Mesendoderm (in vitro differentiated cells): ENCODE measurements at regions not wholly inside any gene's neighbourhood (a gene's known extent, or its start where the extent isn't known, plus 50 kb on each side); places are given as distances from the start of the nearest gene placed in this dataset.

ENCODE experiments used
- DNase-seq: peaks from one replicate; pipeline ENCODE4 v3.0.0; 2013
- H2AK5ac ChIP-seq: 2 replicates; pipeline ENCODE4 v1.6.1; 2013; ENCODE audit warnings: low read length, inconsistent platforms
- H2BK120ac ChIP-seq: 2 replicates; pipeline ENCODE4 v1.6.1; 2013; ENCODE audit warnings: low read depth, mild to moderate bottlenecking, low read length, moderate library complexity, mixed read lengths
- H2BK15ac ChIP-seq: replicated peaks from 2 replicates; pipeline ENCODE4 v1.6.1; 2013; ENCODE audit warnings: low read depth, mild to moderate bottlenecking, moderate library complexity
- H2BK5ac ChIP-seq: 2 replicates; pipeline ENCODE4 v1.6.1; 2013; ENCODE audit warnings: low read length, inconsistent platforms
- H3K18ac ChIP-seq: 2 replicates; pipeline ENCODE4 v1.6.1; 2013; ENCODE audit warnings: mild to moderate bottlenecking, low read length, mixed read lengths
- H3K23ac ChIP-seq: one replicate; pipeline ENCODE4 v1.6.1; 2013; ENCODE audit warnings: low read length
- H3K27ac ChIP-seq: 2 replicates; pipeline ENCODE4 v1.5.1; 2013; ENCODE audit warnings: low read depth, mild to moderate bottlenecking, inconsistent platforms, low read length, moderate library complexity
- H3K27me3 ChIP-seq: 2 replicates; pipeline ENCODE4 v1.6.1; 2013; ENCODE audit warnings: low read length, control low read depth, mild to moderate bottlenecking, inconsistent platforms; ENCODE audit not compliant: insufficient read depth, poor library complexity
- H3K36me3 ChIP-seq: 2 replicates; pipeline ENCODE4 v1.6.1; 2013; ENCODE audit warnings: low read length, inconsistent platforms; ENCODE audit not compliant: control insufficient read depth, insufficient read depth
- H3K4ac ChIP-seq: one replicate; pipeline ENCODE4 v1.6.1; 2013; ENCODE audit warnings: low read depth, mild to moderate bottlenecking, low read length, moderate library complexity
- H3K4me1 ChIP-seq: 2 replicates; pipeline ENCODE4 v1.6.1; 2013; ENCODE audit warnings: low read depth, low read length, inconsistent platforms; ENCODE audit not compliant: control insufficient read depth
- H3K4me2 ChIP-seq: 2 replicates; pipeline ENCODE4 v1.6.1; 2013; ENCODE audit warnings: low read length
- H3K4me3 ChIP-seq: 2 replicates; pipeline ENCODE4 v1.5.1; 2013; ENCODE audit warnings: mild to moderate bottlenecking, low read length
- H3K56ac ChIP-seq: one replicate; pipeline ENCODE4 v1.6.1; 2013; ENCODE audit warnings: low read length
- H3K79me1 ChIP-seq: 2 replicates; pipeline ENCODE4 v1.6.1; 2013; ENCODE audit warnings: low read length, inconsistent platforms
- H3K79me2 ChIP-seq: 2 replicates; pipeline ENCODE4 v1.6.1; 2013; ENCODE audit warnings: mild to moderate bottlenecking, low read length; ENCODE audit not compliant: control insufficient read depth, insufficient read depth
- H3K9ac ChIP-seq: 2 replicates; pipeline ENCODE4 v1.6.1; 2013; ENCODE audit warnings: low read length, inconsistent platforms
- H4K5ac ChIP-seq: one replicate; pipeline ENCODE4 v1.6.1; 2013; ENCODE audit warnings: low read length
- H4K8ac ChIP-seq: one replicate; pipeline ENCODE4 v1.6.1; 2013; ENCODE audit warnings: low read depth, mild to moderate bottlenecking, control low read depth, low read length, moderate library complexity
- WGBS: extraction: QIAGEN DNeasy Blood & Tissue Kit; methylation state at CpG from one replicate; pipeline ENCODE4 v1.1.7; 2013; ENCODE audit warnings: low lambda C conversion rate, missing lambda C conversion rate; ENCODE audit not compliant: insufficient coverage; ENCODE audit errors: extremely low coverage; 5-methylcytosine and 5-hydroxymethylcytosine counted together

DNA sequence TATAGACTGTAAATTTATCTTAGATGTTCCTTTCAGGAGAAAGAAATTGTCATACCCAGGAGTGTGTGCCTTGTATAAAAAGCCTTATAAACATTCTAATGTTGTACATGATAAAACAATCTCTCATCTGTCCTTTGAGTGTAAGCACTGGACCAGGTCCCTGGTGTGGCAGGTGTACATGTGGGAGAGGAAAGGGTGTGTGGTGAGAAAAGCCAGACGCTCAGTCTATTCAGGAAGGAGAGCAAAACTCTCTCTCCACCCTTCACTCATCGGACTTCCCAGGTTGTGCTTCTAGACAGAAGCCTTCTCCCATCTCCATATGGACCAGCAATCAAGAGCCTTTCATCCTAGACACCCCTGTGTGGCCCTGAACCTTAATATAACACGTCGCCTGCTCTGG lies 154.2 kb downstream of the ESM1 start:
- Histone ChIP-seq H4K5ac (no peak overlapping the region), H3K79me1 (no peaks in the 10 kb centered on the region), H2BK15ac (no peak overlapping the region), H2AK5ac (no peak overlapping the region), H3K4ac (no peak overlapping the region), H3K9ac (no peak overlapping the region), H2BK120ac (no peak overlapping the region), H3K27me3 (no peaks in the 10 kb centered on the region), H3K36me3 (no peaks in the 10 kb centered on the region), H3K4me3 (no peak overlapping the region), H3K18ac (no peak overlapping the region), H3K4me2 (no peak overlapping the region), H3K23ac (no peak overlapping the region), H4K8ac (no peak overlapping the region), H3K27ac (no peak overlapping the region), H3K79me2 (no peaks in the 10 kb centered on the region), H3K56ac (no peak overlapping the region), H3K4me1 (peaks cover 2% of the 10 kb centered on the region), H2BK5ac (no peak overlapping the region)
- WGBS: no CpG with 5 or more reads among the region's 4 CpGs
- no peak for DNase-seq

DNA sequence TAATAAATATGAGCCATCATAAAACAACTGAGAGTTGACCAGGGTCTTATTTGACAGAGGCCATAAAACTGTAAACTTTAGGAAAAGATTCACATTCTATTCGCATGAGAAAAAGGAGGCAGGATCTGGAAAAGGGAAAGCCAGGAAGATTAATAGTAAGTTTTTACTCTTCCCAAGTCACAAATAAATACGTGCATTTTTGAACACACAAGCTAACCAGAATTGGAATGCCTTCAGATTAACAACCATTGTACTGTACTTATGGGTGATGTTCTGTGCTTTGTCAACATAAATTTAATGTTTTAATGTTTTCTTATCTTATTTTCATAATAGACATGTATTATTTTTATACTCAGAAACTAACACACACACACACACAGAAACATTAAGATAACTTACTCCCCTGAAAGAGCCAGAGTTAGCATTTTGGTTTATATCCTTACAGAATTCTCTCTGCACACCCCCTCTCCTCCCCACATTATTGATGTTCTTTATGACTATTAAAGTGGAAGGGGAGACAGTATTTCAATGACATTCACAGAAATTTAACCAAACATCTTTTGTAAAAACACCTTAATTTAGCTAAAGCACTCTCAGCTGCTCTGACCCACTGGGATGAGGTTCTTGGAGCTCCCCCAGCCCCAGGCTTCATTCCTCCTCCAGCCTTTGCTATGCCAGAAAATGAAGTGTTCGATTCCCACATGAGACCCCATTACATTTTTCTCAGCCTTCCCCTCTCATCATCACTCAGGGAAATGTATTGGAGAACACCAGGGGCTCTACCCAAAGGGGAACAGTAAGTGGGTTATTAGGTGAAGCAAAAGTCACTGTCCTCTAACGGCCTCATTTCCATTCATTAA lies 155.5 kb downstream of the ESM1 start:
- Histone ChIP-seq H3K79me1 (no peaks in the 10 kb centered on the region), H3K27ac (no peak overlapping the region), H4K8ac (no peak overlapping the region), H2AK5ac (no peak overlapping the region), H3K56ac (no peak overlapping the region), H2BK15ac (no peak overlapping the region), H2BK120ac (no peak overlapping the region), H3K18ac (no peak overlapping the region), H3K27me3 (no peaks in the 10 kb centered on the region), H3K4me2 (no peak overlapping the region), H3K4ac (no peak overlapping the region), H3K4me1 (peaks cover 2% of the 10 kb centered on the region), H4K5ac (no peak overlapping the region), H3K23ac (no peak overlapping the region), H2BK5ac (no peak overlapping the region), H3K4me3 (no peak overlapping the region), H3K79me2 (no peaks in the 10 kb centered on the region), H3K9ac (no peak overlapping the region), H3K36me3 (no peaks in the 10 kb centered on the region)
- no peak for DNase-seq
- no CpG with 5 or more reads among the region's 4 CpGs for WGBS

DNA sequence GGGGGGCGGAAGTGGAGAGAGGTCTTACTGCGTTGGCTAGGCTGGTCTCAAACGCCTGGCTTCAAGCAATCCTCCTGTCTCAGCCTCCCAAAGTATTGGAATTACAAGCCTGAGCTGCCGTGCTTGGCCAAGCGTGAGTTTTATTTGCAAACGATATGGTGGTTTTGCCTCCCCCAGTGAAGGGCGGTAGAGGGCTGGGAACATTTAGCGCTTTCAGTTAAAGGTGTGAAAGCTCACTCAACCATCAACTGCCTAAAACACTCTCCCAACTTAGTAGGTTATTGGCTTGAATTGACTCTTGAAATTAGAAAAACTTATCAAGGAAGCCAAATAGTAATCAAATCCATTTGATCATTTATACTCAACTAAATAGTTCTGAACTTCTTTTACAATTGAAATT lies 156.3 kb downstream of the ESM1 start:
- no peak overlapping the region for H2BK15ac ChIP-seq

DNA sequence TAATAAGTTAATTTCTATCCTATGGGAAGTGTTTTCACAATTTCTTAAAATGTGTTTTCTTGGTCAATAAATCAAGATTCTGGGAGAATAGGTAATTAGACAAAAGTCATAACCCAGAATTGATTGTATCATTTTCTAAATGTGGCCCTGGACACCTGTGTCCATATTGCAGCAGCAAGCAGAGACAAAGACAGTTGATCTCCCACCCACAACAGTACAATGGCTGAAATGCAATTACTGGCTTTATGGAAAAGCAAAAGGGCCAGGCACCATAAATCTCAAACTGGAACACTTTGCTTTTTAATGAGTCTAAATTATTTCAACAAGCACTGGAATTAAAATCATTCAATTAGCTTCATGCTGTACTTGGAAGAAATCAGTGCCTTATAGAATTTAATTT lies 157.2 kb downstream of the ESM1 start:
- Histone ChIP-seq H2BK15ac (no peak overlapping the region), H3K27ac (no peak overlapping the region), H3K27me3 (no peaks in the 10 kb centered on the region), H3K4ac (no peak overlapping the region), H2BK5ac (no peak overlapping the region), H2AK5ac (no peak overlapping the region), H3K18ac (no peak overlapping the region), H4K5ac (no peak overlapping the region), H2BK120ac (no peak overlapping the region), H3K56ac (no peak overlapping the region), H3K36me3 (no peaks in the 10 kb centered on the region), H3K23ac (no peak overlapping the region), H3K4me3 (no peak overlapping the region), H3K79me2 (no peaks in the 10 kb centered on the region), H3K4me1 (peaks cover 2% of the 10 kb centered on the region), H4K8ac (no peak overlapping the region), H3K9ac (no peak overlapping the region), H3K4me2 (no peak overlapping the region), H3K79me1 (no peaks in the 10 kb centered on the region)
- DNase-seq: no peak

More for the DNA sequence above, 156.3 kb downstream of the ESM1 start:
- Histone ChIP-seq H3K79me1 (no peaks in the 10 kb centered on the region), H3K9ac (no peak overlapping the region), H3K4ac (peak overlapping the region; percentile 9), H3K27ac (no peak overlapping the region), H2AK5ac (no peak overlapping the region), H3K56ac (no peak overlapping the region), H3K4me3 (no peak overlapping the region), H3K18ac (no peak overlapping the region), H4K8ac (no peak overlapping the region), H3K27me3 (no peaks in the 10 kb centered on the region), H3K79me2 (no peaks in the 10 kb centered on the region), H3K4me1 (peaks cover 2% of the 10 kb centered on the region), H3K36me3 (no peaks in the 10 kb centered on the region), H2BK5ac (no peak overlapping the region), H3K4me2 (no peak overlapping the region), H3K23ac (no peak overlapping the region), H2BK120ac (no peak overlapping the region), H4K5ac (no peak overlapping the region)
- peak; percentile 18 for DNase-seq
- WGBS: no CpG with 5 or more reads among the region's 8 CpGs

DNA sequence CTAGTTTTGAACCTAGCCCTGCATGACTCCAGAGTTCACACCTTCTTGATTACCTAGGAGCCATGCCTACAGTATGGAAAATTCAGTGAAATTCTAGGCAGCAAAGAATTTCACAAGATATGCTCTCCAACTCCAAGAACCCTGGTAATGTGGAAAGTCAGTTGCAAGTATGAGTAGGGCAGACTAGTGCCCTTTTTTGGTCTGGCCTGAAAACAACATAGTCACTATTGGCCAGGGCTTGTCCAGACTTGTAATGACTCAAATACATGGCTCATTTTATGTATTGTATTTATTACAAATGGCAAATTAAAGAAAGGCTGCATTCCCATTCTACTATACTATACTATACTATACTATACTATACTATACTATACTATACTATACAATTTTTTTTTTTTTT lies 160.4 kb downstream of the ESM1 start:
- H3K4me2 ChIP-seq: no peak overlapping the region
- H3K56ac ChIP-seq: no peak overlapping the region
- H4K5ac ChIP-seq: no peak overlapping the region
- H2AK5ac ChIP-seq: no peak overlapping the region
- no peak overlapping the region for H4K8ac ChIP-seq
- H3K23ac ChIP-seq: no peak overlapping the region
- H3K4me3 ChIP-seq: no peak overlapping the region
- H3K18ac ChIP-seq: no peak overlapping the region
- H3K79me1 ChIP-seq: no peaks in the 10 kb centered on the region
- DNase-seq: peak; percentile 32
- H3K27ac ChIP-seq: no peak overlapping the region
- no peaks in the 10 kb centered on the region for H3K79me2 ChIP-seq
- no peak overlapping the region for H2BK120ac ChIP-seq
- H3K36me3 ChIP-seq: no peaks in the 10 kb centered on the region
- no peak overlapping the region for H3K9ac ChIP-seq
- peaks cover 3% of the 10 kb centered on the region for H3K4me1 ChIP-seq
- H3K27me3 ChIP-seq: no peaks in the 10 kb centered on the region
- no peak overlapping the region for H2BK15ac ChIP-seq
- H3K4ac ChIP-seq: no peak overlapping the region
- no peak overlapping the region for H2BK5ac ChIP-seq

DNA sequence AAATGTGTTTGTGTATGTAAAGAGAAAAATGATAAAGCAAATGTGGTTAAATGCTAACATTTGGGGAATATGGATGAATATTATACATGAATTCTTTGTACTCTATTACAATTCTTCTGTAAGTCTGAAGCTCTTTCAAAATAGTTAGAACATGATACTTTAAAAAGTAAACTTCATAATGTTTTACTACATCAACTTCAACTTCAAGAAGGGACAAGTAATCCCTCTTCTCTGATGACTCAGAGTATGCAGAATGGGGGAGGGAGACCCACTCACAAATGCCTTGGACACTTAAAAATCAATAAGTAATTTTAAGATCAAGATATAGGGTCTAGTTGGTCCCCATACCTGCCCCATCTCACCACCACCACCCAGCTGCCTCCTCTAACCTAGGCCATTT lies 162.4 kb downstream of the ESM1 start:
- H3K4me3 ChIP-seq: no peak overlapping the region
- H4K8ac ChIP-seq: no peak overlapping the region
- H2BK120ac ChIP-seq: no peak overlapping the region
- no peaks in the 10 kb centered on the region for H3K79me1 ChIP-seq
- H3K27ac ChIP-seq: no peak overlapping the region
- no peak for DNase-seq
- H3K79me2 ChIP-seq: no peaks in the 10 kb centered on the region
- H3K4ac ChIP-seq: no peak overlapping the region
- H3K4me1 ChIP-seq: peaks cover 3% of the 10 kb centered on the region
- H2BK5ac ChIP-seq: no peak overlapping the region
- no peak overlapping the region for H3K9ac ChIP-seq
- no peak overlapping the region for H3K18ac ChIP-seq
- no peak overlapping the region for H3K4me2 ChIP-seq
- H3K27me3 ChIP-seq: no peaks in the 10 kb centered on the region
- no peak overlapping the region for H3K56ac ChIP-seq
- no peak overlapping the region for H3K23ac ChIP-seq
- no peak overlapping the region for H2BK15ac ChIP-seq
- H3K36me3 ChIP-seq: no peaks in the 10 kb centered on the region
- no peak overlapping the region for H4K5ac ChIP-seq
- no peak overlapping the region for H2AK5ac ChIP-seq
